WI38 (cell line): ENCODE measurements at regions not wholly inside any gene's neighbourhood (a gene's known extent, or its start where the extent isn't known, plus 50 kb on each side); places are given as distances from the start of the nearest gene placed in this dataset.

Source experiments
- H3K4me3 ChIP-seq: 2 replicates; pipeline ENCODE4 v1.5.1; 2011; ENCODE audit warnings: low read depth, mild to moderate bottlenecking, control low read depth, low read length
- TF ChIP-seq, protein P1 (sequence below): IDR thresholded peaks from 2 replicates; pipeline ENCODE4 v1.5.1; 2012; ENCODE audit warnings: low read depth, mild to moderate bottlenecking, control low read depth, low read length

DNA sequence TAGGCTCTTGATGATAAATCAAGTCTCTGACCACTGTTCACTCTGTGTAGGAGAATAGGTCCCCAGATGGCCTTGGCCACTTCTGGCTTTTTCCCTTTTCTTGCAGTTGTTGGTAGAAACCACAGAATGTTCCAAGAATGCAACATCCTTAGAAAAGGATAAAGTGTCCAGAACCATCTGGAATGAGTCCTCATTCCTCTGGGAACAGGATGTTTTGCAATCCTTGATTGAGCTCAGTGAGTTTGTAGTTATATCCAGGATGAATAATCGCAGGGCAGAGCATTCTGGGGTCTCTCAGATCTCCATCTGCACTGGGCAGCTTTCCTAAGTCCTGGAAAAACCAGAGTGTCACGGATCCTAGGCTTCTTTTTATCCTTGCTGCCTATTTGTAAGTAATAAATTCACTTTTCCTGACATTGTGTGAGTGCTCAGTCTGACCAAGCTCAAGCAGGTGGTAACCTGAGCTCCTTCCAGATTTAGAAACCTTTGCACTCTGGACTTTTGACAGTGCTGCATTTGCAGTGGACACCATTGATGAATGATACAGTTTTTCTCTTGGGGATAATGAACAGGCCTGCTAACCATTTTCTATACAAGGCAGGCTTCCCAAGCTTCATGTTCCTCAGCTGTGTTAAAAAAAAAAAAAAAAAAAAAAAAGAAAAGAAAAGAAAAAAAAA lies 1028.6 kb downstream of the OTOL1 start:
- TF ChIP-seq, protein P1, sequence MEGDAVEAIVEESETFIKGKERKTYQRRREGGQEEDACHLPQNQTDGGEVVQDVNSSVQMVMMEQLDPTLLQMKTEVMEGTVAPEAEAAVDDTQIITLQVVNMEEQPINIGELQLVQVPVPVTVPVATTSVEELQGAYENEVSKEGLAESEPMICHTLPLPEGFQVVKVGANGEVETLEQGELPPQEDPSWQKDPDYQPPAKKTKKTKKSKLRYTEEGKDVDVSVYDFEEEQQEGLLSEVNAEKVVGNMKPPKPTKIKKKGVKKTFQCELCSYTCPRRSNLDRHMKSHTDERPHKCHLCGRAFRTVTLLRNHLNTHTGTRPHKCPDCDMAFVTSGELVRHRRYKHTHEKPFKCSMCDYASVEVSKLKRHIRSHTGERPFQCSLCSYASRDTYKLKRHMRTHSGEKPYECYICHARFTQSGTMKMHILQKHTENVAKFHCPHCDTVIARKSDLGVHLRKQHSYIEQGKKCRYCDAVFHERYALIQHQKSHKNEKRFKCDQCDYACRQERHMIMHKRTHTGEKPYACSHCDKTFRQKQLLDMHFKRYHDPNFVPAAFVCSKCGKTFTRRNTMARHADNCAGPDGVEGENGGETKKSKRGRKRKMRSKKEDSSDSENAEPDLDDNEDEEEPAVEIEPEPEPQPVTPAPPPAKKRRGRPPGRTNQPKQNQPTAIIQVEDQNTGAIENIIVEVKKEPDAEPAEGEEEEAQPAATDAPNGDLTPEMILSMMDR, result no peak
- no peak overlapping the region for H3K4me3 ChIP-seq

DNA sequence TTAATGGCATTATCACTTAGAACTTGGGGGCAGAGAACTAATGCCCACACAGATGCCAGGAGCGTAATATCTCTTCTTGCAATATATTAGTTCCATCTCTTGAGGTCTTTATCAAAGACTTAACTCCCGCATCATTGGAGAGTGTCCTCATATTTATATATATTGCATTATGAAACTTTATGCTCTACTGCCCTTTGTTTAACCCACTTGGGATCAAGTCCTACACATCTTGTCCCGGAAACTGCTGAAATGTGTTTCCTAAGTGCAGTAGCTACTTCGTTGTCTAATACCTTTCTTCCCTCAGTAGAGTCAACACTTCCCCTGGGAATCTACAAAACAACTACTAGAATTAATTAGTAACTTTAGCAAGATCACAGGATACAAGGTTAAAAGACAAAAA lies 1029.2 kb downstream of the OTOL1 start:
- TF ChIP-seq, protein P1, result no peak
- H3K4me3 ChIP-seq, result no peak overlapping the region

DNA sequence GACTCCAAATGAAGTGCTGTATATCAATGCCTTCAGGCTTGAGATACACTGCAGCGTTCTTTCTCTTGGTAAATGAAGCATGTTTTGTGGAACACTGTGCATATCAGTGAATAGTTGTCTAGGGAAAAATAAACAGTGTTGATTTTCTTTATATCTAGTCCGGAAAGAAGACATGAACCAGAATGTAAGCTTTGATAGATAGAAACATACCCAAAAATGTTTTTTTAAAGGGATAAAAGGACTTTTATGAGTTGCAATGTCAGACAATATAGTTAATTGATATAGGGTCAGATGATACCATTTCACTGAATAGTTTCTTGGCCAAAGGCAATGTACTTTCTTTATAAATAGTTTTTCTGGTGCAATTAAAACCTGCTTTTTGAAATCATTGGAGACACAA lies 1037.8 kb downstream of the OTOL1 start:
- TF ChIP-seq, protein P1, result no peak

DNA sequence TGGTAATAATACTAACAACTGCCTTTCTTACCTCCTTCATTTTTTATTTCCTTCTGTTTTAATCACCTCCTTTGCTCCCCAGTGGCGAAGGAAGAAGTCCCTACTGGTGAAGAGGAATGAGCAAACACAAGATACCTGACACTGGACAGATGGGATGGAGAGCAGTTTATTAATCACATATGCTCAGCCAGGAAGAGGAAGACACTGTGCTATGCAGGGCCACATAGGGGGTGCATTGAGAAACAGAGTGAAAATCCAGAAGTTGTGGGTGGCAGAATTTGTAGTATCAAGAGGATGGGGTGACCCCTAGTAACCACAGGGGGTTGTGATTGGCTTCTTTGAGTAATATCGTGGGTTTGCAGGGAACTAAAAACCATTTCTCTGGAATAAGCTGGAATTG lies 1041.9 kb downstream of the OTOL1 start:
- TF ChIP-seq, protein P1, result no peak

More for the DNA sequence above, 1037.8 kb downstream of the OTOL1 start:
- H3K4me3 ChIP-seq, result no peak overlapping the region

DNA sequence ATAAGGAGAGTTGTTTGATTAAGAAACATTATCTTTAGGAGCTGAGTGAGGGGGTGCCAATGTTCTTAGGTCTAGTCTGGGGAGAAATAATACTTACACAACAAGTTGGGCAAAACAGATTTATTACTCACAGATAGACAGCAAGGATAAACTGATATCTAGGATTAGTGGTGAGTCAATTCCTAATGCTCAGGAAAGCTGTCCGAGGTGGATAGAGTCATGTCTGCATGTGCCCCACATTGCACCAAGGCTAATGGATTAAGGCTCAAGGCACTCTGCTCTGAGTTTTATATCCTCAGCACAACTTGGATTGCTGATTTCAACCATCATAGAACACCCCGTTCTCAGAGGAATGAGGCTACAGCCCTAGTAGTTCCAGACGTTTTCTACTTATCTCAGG lies 1042.3 kb downstream of the OTOL1 start:
- no peak overlapping the region for H3K4me3 ChIP-seq
- TF ChIP-seq, protein P1, result no peak

More for the DNA sequence above, 1041.9 kb downstream of the OTOL1 start:
- no peak overlapping the region for H3K4me3 ChIP-seq

DNA sequence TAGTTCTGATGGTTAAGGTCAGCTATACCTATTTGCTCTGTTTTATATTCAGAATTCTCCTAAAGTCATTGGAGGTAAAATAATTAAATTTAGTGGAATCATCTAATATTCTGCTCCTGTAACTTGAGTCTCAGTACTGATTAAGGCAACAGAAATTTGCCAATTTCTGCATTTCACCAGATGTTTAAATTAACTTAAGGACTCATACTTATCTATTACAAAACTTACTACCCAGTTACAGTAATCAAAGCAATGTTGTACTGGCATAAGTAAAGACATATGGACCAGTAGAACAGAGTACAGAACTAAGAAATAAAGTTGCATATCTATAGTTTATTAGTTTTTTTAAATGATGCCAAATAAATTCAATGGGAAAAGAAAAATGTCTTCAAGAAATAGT lies 1043.8 kb downstream of the OTOL1 start:
- TF ChIP-seq, protein P1, result no peak
- no peak overlapping the region for H3K4me3 ChIP-seq

DNA sequence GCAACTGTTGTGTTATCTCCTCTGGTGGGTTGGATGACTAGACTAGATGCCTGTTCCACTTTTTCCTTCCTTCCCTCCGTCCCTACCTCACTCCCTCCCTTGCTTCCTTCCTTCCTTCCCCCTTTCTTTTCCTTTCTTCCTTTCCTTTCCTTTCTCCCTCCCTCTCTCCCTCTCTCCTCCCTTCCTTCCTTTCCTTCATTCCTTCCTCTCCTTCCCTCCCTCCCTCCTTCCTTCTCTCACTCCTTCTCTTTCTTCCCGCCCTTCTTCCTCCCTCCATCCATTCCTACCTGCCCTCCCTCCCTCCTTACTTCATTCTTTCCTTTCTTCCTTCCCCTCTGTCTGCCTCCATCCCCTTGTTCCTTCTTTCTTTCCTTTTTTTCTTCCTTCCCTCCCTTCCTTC lies 1045.3 kb downstream of the OTOL1 start:
- TF ChIP-seq, protein P1, result no peak
- no peak overlapping the region for H3K4me3 ChIP-seq
